OCI-LY3 (cell line): ENCODE measurements at regions not wholly inside any gene's neighbourhood (a gene's known extent, or its start where the extent isn't known, plus 50 kb on each side); places are given as distances from the start of the nearest gene placed in this dataset.

ENCODE experiments used
- H2AFZ ChIP-seq: fragments of 200-600, 300-600 bp; shearing (Covaris generic); 2 replicates; pipeline ENCODE4 v1.6.0; 2014; ENCODE audit warnings: antibody characterized with exemption, low read depth, low read length
- H3K27ac ChIP-seq: fragments of 200-600, 300-600 bp; sonication (generic); 2 replicates; pipeline ENCODE4 v1.5.1; 2014; ENCODE audit warnings: mild to moderate bottlenecking, low read length, moderate library complexity, mixed read lengths
- H3K27me3 ChIP-seq: fragments of 200-600, 300-600 bp; sonication (generic); 2 replicates; pipeline ENCODE4 v1.6.1; 2014; ENCODE audit warnings: low read depth, low read length, mixed read lengths
- H3K36me3 ChIP-seq: fragments of 200-600, 300-600 bp; sonication (generic); replicated peaks from 2 replicates; pipeline ENCODE3; 2014; ENCODE audit warnings: low read depth, low read length, mixed read lengths
- H3K4me1 ChIP-seq: fragments of 300-600, 200-600 bp; sonication (generic); 2 replicates; pipeline ENCODE4 v1.6.1; 2014; ENCODE audit warnings: low read length, mixed read lengths
- H3K4me2 ChIP-seq: fragments of 200-600, 300-600 bp; sonication (generic); 2 replicates; pipeline ENCODE4 v1.6.1; 2014; ENCODE audit warnings: low read length, mixed read lengths
- H3K4me3 ChIP-seq: fragments of 300-600, 200-600 bp; sonication (generic); 2 replicates; pipeline ENCODE4 v1.5.1; 2014; ENCODE audit warnings: antibody characterized with exemption, mild to moderate bottlenecking, low read length, moderate library complexity
- H3K79me2 ChIP-seq: fragments of 300-600, 200-600 bp; shearing (Covaris generic); 2 replicates; pipeline ENCODE4 v1.6.1; 2014; ENCODE audit warnings: mild to moderate bottlenecking, low read length, mixed read lengths
- H3K9ac ChIP-seq: fragments of 300-600, 200-600 bp; shearing (Covaris generic); 2 replicates; pipeline ENCODE4 v1.6.0; 2014; ENCODE audit warnings: mild to moderate bottlenecking, low read length, moderate library complexity
- H3K9me3 ChIP-seq: fragments of 200-600, 300-600 bp; shearing (Covaris generic); 2 replicates; pipeline ENCODE4 v1.6.1; 2014; ENCODE audit warnings: low read length, mixed read lengths; ENCODE audit not compliant: insufficient read depth
- H4K20me1 ChIP-seq: fragments of 200-600, 300-600 bp; sonication (generic); 2 replicates; pipeline ENCODE4 v1.6.1; 2016; ENCODE audit warnings: low read length, mixed read lengths; ENCODE audit not compliant: insufficient read depth
- EZH2phosphoT487 ChIP-seq: fragments of 200-600 bp; shearing (Covaris generic); IDR thresholded peaks from 2 replicates; pipeline ENCODE4 v1.6.1; 2018; ENCODE audit warnings: antibody characterized with exemption, mixed run types, low read depth
- TF ChIP-seq, protein P1 (sequence below): fragments of 200-600, 300-600 bp; sonication (generic); IDR thresholded peaks from 2 replicates; pipeline ENCODE4 v1.5.1; 2014; ENCODE audit warnings: antibody characterized with exemption, low read length, low read depth

- Histone ChIP-seq H3K79me2 (no peaks in the 10 kb centered on the region), H3K9me3 (no peaks in the 10 kb centered on the region), H3K4me3 (no peak overlapping the region), H4K20me1 (no peaks in the 10 kb centered on the region), H3K9ac (no peak overlapping the region), H3K36me3 (no peaks in the 10 kb centered on the region), H3K4me2 (no peak overlapping the region), H2AFZ (no peak overlapping the region), H3K27me3 (no peaks in the 10 kb centered on the region), H3K4me1 (peaks cover 8% of the 10 kb centered on the region), H3K27ac (no peak overlapping the region)
- TF ChIP-seq, protein P1, sequence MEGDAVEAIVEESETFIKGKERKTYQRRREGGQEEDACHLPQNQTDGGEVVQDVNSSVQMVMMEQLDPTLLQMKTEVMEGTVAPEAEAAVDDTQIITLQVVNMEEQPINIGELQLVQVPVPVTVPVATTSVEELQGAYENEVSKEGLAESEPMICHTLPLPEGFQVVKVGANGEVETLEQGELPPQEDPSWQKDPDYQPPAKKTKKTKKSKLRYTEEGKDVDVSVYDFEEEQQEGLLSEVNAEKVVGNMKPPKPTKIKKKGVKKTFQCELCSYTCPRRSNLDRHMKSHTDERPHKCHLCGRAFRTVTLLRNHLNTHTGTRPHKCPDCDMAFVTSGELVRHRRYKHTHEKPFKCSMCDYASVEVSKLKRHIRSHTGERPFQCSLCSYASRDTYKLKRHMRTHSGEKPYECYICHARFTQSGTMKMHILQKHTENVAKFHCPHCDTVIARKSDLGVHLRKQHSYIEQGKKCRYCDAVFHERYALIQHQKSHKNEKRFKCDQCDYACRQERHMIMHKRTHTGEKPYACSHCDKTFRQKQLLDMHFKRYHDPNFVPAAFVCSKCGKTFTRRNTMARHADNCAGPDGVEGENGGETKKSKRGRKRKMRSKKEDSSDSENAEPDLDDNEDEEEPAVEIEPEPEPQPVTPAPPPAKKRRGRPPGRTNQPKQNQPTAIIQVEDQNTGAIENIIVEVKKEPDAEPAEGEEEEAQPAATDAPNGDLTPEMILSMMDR = no peak
Measured at GRCh38 chr13:28558567-28558966, 63.6 kb upstream of the FLT1 start.

GRCh38 chr13:28557725-28558520 is 63.0 kb upstream of the FLT1 start:
- H3K4me3 ChIP-seq = no peak overlapping the region
- no peaks in the 10 kb centered on the region for H3K36me3 ChIP-seq
- no peaks in the 10 kb centered on the region for H3K27me3 ChIP-seq
- no peak overlapping the region for H3K4me2 ChIP-seq
- H3K4me1 ChIP-seq = peaks cover 6% of the 10 kb centered on the region
- H3K9ac ChIP-seq = no peak overlapping the region
- no peaks in the 10 kb centered on the region for H3K79me2 ChIP-seq
- H3K9me3 ChIP-seq = no peaks in the 10 kb centered on the region
- no peaks in the 10 kb centered on the region for H4K20me1 ChIP-seq
- H3K27ac ChIP-seq = no peak overlapping the region
- H2AFZ ChIP-seq = no peak overlapping the region
- TF ChIP-seq, protein P1 = no peak
- TF ChIP-seq EZH2phosphoT487 = no peak

DNA sequence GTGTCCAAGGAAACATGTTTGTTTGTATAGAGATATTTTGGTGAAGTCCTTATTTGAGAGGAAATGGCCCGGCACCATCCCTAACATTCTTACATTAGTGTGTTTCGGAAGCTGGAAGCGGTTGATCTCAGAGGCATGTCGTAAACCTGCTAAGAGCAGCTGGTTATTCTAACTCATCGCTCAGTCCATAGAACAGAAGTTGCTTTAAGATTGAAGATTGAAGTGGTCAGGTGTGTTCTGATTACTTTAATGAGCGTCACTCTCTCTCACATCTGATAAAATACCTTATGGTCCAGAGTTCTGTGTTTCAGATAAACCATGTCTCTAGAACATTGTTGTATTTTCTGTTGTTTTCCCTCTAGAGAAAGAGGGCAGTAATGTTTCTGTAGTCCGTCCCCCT is 60.2 kb upstream of the FLT1 start:
- no peak overlapping the region for H3K9ac ChIP-seq
- no peaks in the 10 kb centered on the region for H3K27me3 ChIP-seq
- no peak overlapping the region for H3K27ac ChIP-seq
- H3K79me2 ChIP-seq = no peaks in the 10 kb centered on the region
- no peaks in the 10 kb centered on the region for H3K4me1 ChIP-seq
- H2AFZ ChIP-seq = 0 out of 2 replicates have a peak overlapping the region, but pooled peaks have one; percentile 2
- H3K36me3 ChIP-seq = no peaks in the 10 kb centered on the region
- TF ChIP-seq EZH2phosphoT487 = no peak
- TF ChIP-seq, protein P1 = no peak
- H3K4me3 ChIP-seq = no peak overlapping the region
- H3K9me3 ChIP-seq = no peaks in the 10 kb centered on the region
- no peak overlapping the region for H3K4me2 ChIP-seq
- no peaks in the 10 kb centered on the region for H4K20me1 ChIP-seq

DNA sequence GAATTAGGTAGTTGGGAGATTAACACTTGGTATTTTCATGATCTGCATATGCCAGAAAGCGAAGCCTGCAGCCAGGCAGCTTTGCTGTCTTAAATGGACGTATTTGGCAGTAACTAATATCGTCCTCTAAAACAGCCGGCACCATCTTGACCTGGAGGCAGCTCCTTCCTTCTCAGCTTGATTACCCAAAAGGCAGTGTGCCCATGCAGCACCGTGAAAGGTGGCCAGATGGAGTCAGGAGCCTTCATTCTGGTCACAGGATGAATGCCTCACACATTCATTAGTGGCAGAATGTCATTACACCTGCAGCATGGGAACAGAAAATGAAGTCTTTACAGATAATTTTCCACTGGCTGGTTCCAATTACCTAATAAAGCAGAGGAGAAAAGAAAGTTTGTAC is 59.0 kb upstream of the FLT1 start:
- TF ChIP-seq EZH2phosphoT487 = no peak
- TF ChIP-seq, protein P1 = no peak
- Histone ChIP-seq H3K27ac (no peak overlapping the region), H3K4me1 (no peaks in the 10 kb centered on the region), H3K36me3 (no peaks in the 10 kb centered on the region), H2AFZ (no peak overlapping the region), H3K9me3 (no peaks in the 10 kb centered on the region), H3K27me3 (no peaks in the 10 kb centered on the region), H3K4me3 (no peak overlapping the region), H4K20me1 (no peaks in the 10 kb centered on the region), H3K4me2 (no peak overlapping the region), H3K9ac (no peak overlapping the region), H3K79me2 (no peaks in the 10 kb centered on the region)
